ENCODE measurements at regions not wholly inside any gene's neighbourhood (a gene's known extent, or its start where the extent isn't known, plus 50 kb on each side); places are given as distances from the start of the nearest gene placed in this dataset.
"Not testable (repeated sequence)": the region's sequence is repeated elsewhere in the genome, so short reads cannot be mapped to it uniquely, and the experiment has no call there.

DNA sequence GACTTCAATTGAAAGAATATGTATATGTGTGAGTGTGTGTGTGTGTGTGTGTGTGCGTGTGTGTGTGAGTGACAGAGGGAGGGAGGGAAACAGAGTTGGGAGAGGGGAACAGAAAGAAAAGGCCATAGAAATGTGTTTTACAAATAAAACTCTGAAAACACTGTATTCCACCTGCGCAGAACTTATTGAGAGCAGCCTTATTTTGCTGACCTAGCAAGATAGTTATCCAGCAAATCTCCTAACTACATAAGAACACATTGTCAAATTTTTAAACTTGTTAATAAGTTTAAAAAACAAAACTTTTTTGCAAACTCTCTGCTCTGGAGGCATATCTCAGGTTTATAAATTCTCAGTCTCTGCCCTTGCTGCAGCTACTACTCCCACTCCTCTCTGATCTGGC lies 217.9 kb upstream of the NOCT start:
- no peak for DNase-seq (ENCODE audit: low read depth)

DNA sequence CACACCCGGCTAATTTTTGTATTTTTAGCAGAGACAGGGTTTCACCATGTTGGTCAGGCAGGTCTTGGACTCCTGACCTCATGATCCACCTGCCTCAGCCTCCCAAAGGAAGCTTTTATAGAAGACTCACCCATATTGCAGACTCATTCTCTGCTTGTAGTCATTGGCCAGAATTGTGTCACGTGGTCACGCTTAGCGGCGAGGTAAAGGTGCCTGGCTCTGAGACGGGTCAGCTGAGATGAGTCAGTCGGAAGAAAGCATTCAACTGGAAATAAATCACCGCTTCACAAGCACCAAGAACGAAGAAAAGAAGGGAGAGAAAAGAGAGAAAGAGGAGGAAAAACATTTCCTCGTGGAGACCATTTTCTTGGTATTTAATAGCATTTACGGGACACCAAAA lies 218.8 kb upstream of the NOCT start:
- no peak for DNase-seq (ENCODE audit: low read depth)

DNA sequence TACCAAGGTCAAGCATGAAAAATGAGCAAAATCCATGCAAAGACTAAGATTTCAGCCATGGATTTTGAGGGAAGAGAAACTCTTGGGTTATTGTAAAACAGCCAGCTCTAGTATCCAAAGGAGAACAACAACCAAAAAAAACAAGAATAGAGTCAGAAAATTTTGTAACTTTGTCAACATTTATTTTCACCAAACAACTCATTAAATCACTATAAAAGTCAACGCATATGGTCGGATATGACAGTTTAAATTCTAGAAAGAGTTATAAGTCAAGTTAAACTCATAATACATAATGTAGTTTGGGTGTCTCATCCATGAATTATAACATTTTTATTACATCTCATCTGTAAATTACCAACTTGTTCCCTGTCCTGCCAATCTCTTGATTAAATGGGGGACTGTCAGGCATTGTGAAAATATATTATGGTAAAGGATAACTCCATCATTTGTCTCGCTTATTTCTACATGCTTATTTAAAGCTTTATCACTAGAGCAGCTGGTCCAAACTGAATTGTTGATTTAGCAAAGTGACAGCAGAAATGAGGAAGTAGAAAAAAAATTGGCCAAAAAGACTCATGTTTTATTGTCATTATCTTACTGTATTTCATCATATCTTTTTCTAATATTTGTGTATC lies 224.8 kb upstream of the NOCT start:
- DNase-seq (ENCODE audit: low read depth) = no peak

- no peak for DNase-seq (ENCODE audit: low read depth)
Measured at GRCh38 chr4:138789796-138790195, 225.8 kb upstream of the NOCT start.

DNA sequence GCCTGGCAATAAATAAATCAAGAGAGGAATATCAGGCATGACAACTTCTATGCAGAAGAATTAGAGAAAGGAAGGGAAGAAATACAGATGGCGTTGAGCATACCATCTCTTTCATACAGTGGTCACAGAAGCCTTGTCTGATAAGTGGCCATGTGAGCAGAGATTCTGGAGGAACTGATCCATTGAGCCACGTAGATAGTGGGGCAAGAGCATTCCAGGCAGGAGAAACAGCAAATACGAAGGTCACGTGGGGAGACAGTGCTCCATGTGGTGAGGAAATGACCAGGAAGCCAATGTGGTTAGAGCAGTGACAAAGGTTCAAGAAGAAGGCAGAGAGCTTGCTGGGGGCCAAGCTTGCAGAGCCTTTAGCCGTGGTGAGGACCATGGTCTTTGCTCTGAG lies 226.7 kb upstream of the NOCT start:
- no peak for DNase-seq (ENCODE audit: low read depth)

GRCh38 chr4:138788267-138788790 lies 227.3 kb upstream of the NOCT start:
- DNase-seq (ENCODE audit: low read depth) = no peak

GRCh38 chr4:138779761-138780160 lies 235.8 kb upstream of the NOCT start:
- not testable (repeated sequence) for DNase-seq (ENCODE audit: low read depth)

- no peak for DNase-seq (ENCODE audit: low read depth)
Measured at GRCh38 chr4:138775890-138776289, 239.7 kb upstream of the NOCT start.

GRCh38 chr4:138775489-138775888 lies 240.1 kb upstream of the NOCT start:
- DNase-seq (ENCODE audit: low read depth) = no peak

GRCh38 chr4:138774940-138775339 lies 240.6 kb upstream of the NOCT start:
- DNase-seq (ENCODE audit: low read depth) = no peak

DNA sequence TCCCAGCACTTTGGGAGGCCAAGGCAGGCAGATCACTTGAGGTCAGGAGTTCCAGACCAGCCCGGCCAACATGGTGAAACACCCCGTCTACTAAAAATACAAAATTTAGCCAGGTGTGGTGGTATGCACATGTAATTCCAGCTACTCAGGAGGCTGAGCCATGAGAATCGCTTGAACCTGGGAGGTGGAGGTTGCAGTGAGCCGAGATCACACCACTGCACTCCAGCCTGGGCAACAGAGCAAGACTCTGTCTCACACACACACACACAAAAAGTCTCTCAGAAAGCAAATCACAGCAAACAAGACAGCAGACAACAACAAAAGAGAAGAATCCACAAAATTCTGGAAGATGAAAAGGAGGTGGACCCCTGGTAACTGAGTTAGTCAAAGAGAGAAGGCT lies 241.5 kb upstream of the NOCT start:
- not testable (repeated sequence) for DNase-seq (ENCODE audit: low read depth)

DNA sequence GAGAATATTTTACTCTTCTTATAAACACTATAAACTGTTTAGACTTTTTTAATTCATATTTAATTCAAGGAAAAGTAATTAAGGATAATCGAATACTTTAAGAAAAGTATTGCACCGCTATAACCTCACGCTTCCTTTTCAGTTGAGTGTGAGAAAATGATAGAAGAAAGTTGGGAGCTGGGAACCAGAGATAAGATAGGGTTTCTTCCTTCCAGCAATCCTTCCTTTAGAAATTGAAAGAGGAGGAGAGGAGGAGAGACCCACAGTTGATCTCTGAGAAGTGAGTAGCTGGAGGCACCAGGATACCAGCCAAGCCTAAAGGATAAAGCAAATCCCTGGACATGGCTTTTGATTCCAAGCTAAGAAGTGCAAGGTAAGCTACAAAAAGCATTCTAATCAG lies 242.3 kb upstream of the NOCT start:
- no peak for DNase-seq (ENCODE audit: low read depth)

GRCh38 chr4:138772366-138772765 lies 243.2 kb upstream of the NOCT start:
- no peak for DNase-seq (ENCODE audit: low read depth)

- DNase-seq (ENCODE audit: low read depth) = no peak
Measured at GRCh38 chr4:138770818-138771217, 244.8 kb upstream of the NOCT start.

DNA sequence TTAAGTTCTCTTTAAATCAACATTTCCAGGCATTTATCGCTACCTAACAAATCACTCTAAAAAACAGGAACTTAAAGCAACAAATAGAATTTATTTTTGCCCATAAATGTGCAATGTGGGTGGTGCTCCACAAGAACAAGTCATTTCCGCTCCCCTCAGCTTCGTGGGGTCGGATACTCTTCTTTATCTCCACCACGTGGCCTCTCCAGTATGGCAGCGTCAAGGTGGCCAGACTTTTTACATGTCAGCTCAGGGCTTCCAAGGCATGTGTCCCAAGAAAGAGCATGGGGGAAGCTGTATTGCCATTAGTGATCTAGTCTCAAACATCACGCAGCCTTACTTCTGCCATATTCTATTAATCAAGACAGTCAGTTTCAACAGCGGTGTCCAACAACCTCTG lies 249.2 kb upstream of the NOCT start:
- no peak for DNase-seq (ENCODE audit: low read depth)

DNA sequence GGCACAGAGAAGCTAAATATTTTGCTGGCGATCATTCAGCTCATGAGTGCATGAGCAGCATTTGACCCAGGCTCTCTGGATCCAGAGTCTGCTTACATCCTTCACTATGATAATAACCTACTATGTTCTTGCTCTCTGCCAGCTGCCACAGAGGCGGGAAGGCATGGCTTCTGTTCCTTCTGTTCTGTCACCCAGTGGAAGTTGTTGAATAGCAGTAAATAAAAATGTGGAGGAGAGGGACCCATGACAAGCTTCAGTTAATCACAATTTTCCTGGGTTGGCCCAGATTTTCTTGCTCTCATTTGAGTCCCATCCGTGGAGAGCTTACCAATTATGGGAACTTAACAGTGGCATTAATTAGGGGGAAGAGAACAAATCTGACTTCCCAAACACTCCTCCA lies 250.1 kb upstream of the NOCT start:
- DNase-seq (ENCODE audit: low read depth) = no peak

DNA sequence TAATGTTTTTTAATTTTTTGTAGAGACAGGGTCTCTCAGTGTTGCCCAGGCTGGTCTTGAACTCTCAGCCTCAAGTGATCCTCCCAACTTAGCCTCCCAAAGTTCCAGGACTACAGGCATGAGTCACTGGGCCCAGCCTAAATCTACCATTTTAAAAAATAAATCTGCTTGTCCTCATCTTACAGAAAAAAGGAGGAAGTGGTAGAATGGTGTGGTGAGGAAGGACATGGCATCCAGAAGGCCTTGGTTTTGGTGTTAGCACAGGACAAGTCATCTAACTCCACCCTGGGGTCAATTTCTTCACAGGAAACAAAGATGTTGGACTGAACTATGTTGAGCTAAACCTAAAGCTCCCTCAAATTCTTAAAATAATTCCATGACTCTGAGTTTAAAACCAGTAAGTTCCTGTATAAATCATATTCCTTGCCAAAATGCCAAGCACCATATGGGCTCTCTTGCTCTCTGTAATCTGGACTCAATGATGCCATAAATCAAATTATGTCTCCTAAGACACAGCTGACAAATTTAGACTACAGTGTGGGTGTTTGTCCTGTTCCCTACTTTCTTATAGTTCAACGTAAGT lies 253.9 kb upstream of the NOCT start:
- no peak for DNase-seq (ENCODE audit: low read depth)

DNA sequence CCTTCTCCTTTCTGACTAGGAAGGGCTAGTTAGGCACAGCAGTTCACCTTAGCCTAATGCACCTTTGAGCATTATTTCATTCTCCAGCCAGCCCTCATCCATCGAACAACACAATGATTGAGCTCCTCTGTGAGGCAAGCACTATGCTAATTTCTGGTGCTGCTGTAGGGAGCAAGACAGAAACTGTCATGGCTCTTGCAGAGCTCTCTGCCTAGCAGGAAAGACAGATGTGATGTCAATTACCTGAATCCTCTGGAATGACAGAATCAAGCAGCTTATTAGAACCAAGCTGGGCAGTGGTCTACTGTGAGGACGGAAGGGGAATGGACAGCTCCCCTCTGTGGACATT lies 256.1 kb upstream of the NOCT start:
- no peak for DNase-seq (ENCODE audit: low read depth)

- no peak for DNase-seq (ENCODE audit: low read depth)
Measured at GRCh38 chr4:138758876-138759553, 256.6 kb upstream of the NOCT start.

GRCh38 chr4:138758196-138758595 lies 257.4 kb upstream of the NOCT start:
- DNase-seq (ENCODE audit: low read depth) = no peak

DNA sequence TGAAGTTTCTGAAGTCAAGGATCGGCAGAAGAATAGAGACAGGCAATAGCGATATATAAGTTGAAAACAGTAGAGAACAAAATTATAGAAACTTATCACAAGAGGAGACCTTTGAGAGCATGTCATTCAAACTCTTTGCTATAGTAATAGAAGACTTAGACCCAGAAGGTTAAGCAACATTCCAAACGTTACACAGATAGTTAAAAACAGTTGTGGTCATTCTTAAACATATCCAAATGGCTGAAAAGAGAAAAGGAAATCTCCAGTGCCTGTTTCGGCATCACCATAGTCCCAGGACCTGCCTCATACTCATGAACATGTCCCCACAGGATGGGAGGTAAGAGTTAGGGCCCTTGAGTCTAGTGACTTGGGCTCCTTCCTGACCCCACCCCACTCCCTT lies 258.1 kb upstream of the NOCT start:
- DNase-seq (ENCODE audit: low read depth) = no peak

GRCh38 chr4:138756519-138756918 lies 259.1 kb upstream of the NOCT start:
- DNase-seq (ENCODE audit: low read depth) = no peak

DNA sequence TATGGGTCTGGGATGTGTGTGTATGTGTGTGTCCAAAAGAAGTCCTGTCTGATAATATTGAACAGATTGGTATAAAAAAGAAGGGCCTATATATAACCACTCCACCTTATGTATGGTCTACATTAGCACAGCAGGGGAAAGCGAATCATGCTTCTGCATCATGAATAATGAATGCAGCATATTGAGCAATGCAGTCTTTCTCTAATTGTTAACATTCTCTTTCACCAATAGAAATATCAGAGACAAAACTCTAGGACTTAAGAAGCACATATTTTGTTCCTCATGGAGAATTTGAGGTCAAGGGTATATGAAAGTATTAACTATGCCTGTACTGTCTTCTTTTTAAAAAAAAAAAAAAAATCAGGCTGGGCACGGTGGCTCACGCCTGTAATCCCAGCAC lies 264.3 kb upstream of the NOCT start:
- DNase-seq (ENCODE audit: low read depth) = no peak

DNA sequence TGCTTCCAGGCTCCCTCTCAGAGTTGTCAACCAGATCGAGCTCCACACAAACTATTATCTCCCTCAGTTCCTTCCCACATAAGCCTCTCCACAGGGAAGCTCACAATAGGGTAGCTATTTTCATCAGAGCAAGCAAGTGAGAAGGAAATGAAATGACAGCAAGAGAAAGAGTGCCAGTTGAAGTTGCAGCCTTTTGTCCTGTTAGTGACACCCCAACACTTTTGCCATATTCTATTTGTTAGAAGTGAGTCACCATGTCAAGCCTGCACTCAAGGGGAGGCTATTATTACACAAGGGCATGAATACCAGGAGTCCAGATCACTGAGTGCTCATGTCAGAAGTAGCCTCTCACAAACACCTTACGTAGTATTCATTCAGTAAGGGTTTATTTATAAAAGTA lies 266.3 kb upstream of the NOCT start:
- no peak for DNase-seq (ENCODE audit: low read depth)
